HG03095 (cell line): ENCODE measurements at regions not wholly inside any gene's neighbourhood (a gene's known extent, or its start where the extent isn't known, plus 50 kb on each side); places are given as distances from the start of the nearest gene placed in this dataset.

Source experiments
- ATAC-seq: cut with Tn5 transposase; IDR thresholded peaks from one replicate; pipeline ENCODE4 v1.9.1; 2021; ENCODE audit warnings: moderate library complexity; ENCODE audit not compliant: unreplicated experiment

DNA sequence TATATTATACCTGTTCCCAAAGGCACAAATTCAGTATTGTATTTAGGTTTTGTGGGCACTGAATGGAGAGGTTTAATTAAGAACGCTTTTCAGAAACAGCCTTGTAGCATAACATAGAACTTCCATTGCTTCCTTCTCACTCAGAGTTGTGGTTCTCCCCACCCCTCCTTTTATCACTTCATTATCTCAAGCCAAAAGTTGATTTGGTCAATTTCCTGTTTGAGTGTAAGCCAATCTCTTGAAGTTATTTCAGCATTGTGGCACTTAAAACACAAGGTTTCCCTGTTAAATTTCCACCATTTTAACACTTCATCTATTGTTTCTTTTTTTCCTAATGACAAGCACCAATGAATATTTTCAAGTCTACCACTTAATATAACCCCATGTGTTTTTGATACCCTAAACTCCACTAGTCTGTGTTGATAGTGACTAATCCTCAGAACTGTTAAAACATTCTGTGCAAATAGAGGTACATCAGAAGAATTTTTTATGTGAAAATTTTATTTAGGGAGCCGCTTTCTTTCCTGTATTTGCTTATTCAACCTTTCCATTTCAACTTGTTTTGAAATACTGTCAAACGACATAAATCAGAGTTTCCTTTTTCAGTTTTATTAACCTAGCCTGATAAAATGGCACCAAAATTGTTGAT is 340.1 kb downstream of the BCAT1 start:
- no peak for ATAC-seq

GRCh38 chr12:24608108-24608507 is 340.8 kb downstream of the BCAT1 start:
- ATAC-seq, result no peak

DNA sequence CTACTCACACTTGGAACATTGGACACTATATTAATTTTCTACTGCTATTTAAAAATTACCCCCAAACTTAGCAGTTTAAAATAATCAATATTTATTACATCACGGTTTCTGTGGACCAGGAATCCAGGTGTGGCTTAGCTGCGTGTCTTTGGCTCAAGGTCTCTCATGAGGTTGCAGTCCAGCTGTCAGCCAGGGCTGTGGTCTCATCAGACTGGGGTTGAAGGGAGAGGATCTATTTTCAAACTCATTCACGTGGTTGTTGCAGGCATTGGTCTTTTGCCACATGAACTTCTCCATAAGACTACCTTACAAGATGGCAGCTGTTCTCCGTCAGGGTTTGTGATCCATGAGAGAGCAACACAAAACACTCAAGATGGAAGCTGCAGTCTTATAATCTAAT is 343.0 kb downstream of the BCAT1 start:
- ATAC-seq, result no peak

GRCh38 chr12:24605466-24605865 is 343.4 kb downstream of the BCAT1 start:
- no peak for ATAC-seq

DNA sequence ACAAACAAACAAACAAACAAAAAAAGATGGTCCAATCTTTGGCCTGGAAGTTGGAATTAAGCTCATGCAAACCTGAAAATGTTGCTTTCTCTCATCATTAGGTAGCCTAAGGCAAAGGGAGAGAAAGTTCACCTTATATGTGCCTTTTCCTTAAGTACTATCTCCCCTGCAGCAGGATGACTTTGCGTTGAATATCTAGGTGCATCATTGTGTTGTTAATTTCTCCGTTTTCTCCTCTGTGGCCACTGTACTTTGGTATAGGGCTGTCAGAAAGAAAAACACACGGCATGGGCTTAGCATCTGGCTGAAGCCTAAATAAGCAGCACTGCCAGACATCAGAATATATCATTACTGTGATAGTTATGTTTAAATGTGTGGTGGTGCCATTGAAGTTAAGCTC is 345.5 kb downstream of the BCAT1 start:
- ATAC-seq, result no peak

GRCh38 chr12:24600996-24601395 is 347.9 kb downstream of the BCAT1 start:
- no peak for ATAC-seq

DNA sequence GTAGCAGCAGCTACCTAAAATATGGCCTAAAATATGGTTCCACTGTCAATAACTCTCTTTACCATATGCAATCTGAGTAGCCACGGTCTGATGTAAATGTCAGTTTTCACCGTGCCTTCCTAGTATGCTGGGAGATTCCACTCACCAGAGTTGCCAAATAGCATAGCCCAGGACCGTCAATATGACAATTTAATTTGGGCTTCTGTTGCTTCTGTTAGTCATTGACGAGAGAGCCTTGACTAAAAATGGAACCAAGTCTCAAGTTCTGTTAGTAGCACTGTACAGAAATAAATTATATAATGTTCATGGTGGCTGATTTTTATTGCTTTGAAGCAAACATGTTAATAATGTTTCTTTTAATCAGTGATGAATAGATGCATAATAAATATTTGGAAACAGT is 348.4 kb downstream of the BCAT1 start:
- ATAC-seq, result no peak

DNA sequence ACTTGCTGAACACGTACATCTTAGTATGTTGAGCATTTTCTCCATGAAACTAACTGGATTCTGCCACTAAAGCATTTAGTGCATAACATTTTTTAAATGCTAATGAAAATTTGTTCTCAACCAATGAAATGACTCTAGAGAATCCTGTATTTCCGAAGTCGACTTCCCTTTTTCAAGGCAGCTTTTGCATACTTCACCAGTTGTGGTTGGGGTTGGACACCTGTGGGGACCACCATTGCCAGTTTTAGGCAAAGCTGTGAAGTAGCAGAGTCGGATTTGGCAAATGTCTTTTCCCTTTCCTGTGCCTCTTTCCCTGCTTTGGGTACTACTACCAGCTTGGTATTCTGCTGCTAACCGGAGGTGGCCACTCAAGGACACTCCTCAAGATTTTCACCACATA is 349.2 kb downstream of the BCAT1 start:
- no peak for ATAC-seq

- ATAC-seq, result no peak
Measured at GRCh38 chr12:24597580-24597979, 351.3 kb downstream of the BCAT1 start.

DNA sequence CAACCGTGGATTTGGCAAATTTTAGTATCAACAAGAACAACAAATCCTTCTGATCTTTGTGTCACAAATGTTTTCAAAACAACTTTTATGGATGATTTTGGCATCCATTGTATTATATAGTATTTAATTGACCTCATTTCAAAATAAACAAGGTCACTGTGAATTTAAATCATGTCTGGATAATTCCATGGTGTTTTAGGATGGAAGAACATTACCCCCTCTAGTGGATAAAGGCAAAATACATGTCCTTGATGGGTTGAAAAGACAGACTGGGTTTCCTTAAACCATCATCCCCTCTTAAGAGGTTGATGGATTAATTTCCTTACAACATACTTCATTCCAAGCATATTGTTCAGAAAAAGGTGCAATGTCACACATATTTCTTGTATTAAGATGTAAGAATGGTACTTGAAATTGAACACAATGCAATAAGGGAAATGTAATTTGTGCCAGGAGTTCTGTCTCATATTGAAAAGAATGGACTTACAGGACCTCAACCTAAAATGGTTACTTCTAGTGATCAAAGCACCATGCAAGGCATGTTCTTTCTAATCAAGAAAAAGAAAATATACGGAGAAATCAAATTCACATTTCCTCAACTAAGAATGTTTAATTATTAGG is 352.0 kb downstream of the BCAT1 start:
- no peak for ATAC-seq

GRCh38 chr12:24595652-24596235 is 353.2 kb downstream of the BCAT1 start:
- ATAC-seq, result no peak

DNA sequence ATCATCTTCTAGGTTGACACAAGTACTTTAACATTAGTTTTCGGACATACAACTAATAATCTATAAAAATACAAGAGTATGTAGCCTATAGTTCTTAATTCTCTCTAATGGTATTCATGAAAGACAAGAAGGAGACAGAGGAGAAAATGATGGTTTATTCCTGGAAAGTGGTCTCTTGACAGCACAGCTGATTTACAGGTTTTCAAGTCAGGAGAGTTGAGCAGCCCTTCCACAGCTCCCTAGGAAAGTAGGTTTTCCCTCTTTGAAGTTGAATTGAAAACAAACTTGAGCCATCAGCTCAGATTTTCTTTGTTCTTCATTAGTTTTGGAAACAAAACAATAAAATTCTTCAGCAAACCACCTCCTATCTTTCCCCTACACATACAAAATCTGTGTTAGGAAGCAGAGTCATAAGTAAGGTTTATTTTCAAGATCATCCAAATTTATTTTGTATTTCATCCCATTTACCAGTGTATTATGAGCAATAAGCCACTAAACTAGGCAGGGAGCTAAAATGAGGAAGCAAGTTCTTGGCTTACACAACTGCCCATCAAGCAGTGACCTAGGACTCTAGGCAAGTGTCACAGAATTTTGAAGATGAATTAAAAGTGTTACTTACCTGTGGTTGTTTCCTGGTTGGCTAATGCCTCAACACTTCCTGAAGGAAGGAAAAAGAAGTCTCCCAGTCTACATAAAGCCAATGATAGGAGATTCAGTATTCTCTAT is 357.0 kb downstream of the BCAT1 start:
- no peak for ATAC-seq

DNA sequence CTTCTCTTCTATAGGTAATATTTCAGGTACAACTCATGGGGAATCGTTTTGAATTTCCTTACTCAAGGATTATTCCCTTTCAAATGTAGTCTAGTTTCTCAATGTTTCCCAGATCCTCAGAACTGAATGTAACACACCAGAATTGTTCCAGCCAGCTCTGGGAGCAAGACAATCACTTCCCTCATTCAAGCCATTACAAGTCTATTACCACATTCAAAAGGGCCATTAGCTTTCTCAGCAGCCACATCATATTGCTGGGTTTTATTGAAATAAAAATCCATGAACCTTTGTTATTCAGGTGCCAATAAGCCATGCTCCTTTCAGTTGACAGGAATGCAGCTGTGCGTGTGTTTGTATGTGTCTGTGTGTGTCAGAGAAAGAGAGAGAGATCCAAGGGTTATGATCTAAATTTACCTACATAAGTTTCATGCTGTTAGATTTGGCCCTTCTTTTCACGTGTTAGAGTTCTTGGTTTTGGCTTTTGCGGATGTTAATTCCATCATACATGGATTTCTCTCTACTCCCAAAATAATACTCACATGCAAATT is 357.7 kb downstream of the BCAT1 start:
- no peak for ATAC-seq

DNA sequence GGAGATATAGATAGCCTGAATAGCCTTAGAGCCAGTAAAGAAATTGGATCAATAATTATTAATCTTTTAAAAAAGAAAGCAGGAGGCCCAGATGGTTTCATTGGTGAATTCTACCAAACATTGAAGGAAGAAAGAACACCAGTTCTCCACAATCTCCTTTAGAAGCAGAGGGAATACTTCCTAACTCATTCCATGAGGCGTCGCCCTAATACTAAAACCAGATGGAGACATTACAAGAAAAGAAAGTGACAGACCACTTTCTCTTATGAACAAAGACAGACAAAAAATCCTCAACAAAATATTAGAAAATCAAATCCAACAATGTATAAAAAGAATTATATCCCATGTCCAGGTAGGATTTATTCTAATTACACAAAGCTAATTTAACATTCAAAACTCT is 362.6 kb downstream of the BCAT1 start:
- ATAC-seq, result no peak

GRCh38 chr12:24584032-24584675 is 364.7 kb downstream of the BCAT1 start:
- no peak for ATAC-seq

DNA sequence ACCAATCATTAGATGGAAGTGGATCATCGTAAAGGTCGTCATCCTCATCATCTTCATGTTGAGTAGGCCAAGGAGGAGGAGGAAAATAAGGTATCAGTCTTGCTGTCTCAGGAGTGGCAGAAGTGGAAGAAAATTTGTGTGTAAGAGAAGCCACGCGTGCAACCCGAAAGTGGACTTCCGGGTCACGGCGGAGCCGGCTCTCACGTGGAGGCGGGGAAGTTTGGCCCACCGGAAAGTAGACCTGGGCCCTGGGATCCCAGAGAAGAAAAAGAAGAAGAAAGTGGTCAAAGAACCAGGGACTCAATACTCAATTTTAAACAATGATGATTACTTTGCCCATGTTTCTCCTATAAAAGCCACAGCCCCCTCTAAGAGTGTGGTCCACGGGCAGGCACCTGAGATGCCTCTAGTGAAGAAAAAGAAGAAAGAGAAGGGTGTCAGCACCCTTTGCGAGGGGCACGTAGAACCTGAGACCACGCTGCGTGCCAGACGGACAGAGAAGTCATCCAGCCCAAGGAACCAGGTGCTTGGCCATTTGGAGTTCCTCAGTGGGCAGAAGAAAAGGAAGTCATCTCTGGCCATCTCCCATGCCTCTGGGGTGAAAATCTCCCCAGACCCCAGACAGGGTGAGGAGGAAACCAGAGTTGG is 365.8 kb downstream of the BCAT1 start:
- no peak for ATAC-seq

GRCh38 chr12:24574538-24574937 is 374.4 kb downstream of the BCAT1 start:
- ATAC-seq, result no peak

- ATAC-seq, result no peak
Measured at GRCh38 chr12:24573621-24574020, 375.3 kb downstream of the BCAT1 start.

GRCh38 chr12:24565300-24565699 is 383.6 kb downstream of the BCAT1 start:
- no peak for ATAC-seq

DNA sequence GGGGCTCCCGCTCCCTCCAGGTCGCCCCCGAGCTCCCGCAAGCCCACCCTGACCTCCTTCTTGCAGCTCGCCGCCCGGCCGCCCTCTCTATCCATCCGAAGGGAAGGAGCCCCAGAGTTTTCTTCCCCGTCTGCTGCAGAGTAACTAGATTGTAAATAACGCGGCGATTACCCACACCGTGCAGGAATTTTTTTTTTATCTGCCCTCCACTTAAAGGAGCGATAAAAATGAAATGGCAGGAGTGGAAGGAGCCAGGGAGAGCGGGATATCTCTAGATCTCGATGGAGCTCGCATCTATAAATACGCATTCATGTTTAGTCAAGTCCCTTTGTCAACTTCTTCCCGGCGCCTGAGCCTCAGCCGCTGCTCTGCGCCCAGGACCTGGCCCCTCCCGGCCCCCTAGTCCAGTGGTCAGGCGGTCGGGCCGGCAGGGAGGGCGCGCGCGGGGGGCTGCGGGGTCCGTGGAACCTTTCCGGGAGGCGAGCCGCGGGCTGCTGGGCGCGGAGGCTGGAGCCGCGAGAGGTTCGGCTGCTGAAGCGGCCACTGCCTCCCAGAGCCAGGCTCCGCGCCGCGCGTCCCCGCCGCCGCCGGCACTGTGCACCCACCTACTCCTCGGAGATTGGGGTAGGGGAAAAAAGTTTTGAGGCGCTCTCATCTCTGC is 386.0 kb downstream of the BCAT1 start:
- no peak for ATAC-seq
